Chondrocyte (in vitro differentiated cells): ENCODE measurements at regions not wholly inside any gene's neighbourhood (a gene's known extent, or its start where the extent isn't known, plus 50 kb on each side); places are given as distances from the start of the nearest gene placed in this dataset.
"Not testable (repeated sequence)": the region's sequence is repeated elsewhere in the genome, so short reads cannot be mapped to it uniquely, and the experiment has no call there.

Experiments used
- DNase-seq: peaks from one replicate; pipeline ENCODE4 v3.0.0; 2021; ENCODE audit warnings: mixed read lengths, low spot score
- H3K27ac Mint-ChIP-seq: one replicate; pipeline ENCODE4 v1.8.0; 2021; ENCODE audit warnings: mild to moderate bottlenecking, moderate library complexity, mixed read lengths; ENCODE audit not compliant: unreplicated experiment
- H3K27me3 Mint-ChIP-seq: 2 replicates; pipeline ENCODE4 v1.8.0; 2021; ENCODE audit warnings: low read depth, mixed read lengths
- H3K36me3 Mint-ChIP-seq: 2 replicates; pipeline ENCODE4 v1.8.0; 2021; ENCODE audit warnings: low read depth, mixed read lengths
- H3K4me1 Mint-ChIP-seq: 2 replicates; pipeline ENCODE4 v1.8.0; 2021; ENCODE audit warnings: low read depth, mild to moderate bottlenecking, mixed read lengths
- H3K4me3 Mint-ChIP-seq: one replicate; pipeline ENCODE4 v1.8.0; 2021; ENCODE audit warnings: mild to moderate bottlenecking, moderate library complexity, mixed read lengths; ENCODE audit not compliant: unreplicated experiment
- H3K9me3 Mint-ChIP-seq: 2 replicates; pipeline ENCODE4 v1.8.0; 2021; ENCODE audit warnings: low read depth, mixed read lengths
- CTCF ChIP-seq: fragments of 200-600 bp; sonication (generic); IDR thresholded peaks from 2 replicates; pipeline ENCODE4 v1.5.0; 2021; ENCODE audit warnings: antibody characterized with exemption, mild to moderate bottlenecking, moderate library complexity

- TF ChIP-seq CTCF: no peak
- H3K27me3 Mint-ChIP-seq: no peaks in the 10 kb centered on the region
- no peak for DNase-seq
- no peak overlapping the region for H3K4me3 Mint-ChIP-seq
- peaks cover 6% of the 10 kb centered on the region for H3K9me3 Mint-ChIP-seq
- H3K4me1 Mint-ChIP-seq: no peaks in the 10 kb centered on the region
- H3K27ac Mint-ChIP-seq: no peak overlapping the region
- no peaks in the 10 kb centered on the region for H3K36me3 Mint-ChIP-seq
Measured at GRCh38 chr2:14094592-14094991, 537.9 kb upstream of the LRATD1 start.

GRCh38 chr2:14099101-14099500 lies 533.4 kb upstream of the LRATD1 start:
- H3K9me3 Mint-ChIP-seq: peaks cover 17% of the 10 kb centered on the region
- DNase-seq, H3K4me1 Mint-ChIP-seq, H3K27me3 Mint-ChIP-seq, H3K36me3 Mint-ChIP-seq, H3K4me3 Mint-ChIP-seq, H3K27ac Mint-ChIP-seq: not testable (repeated sequence)

DNA sequence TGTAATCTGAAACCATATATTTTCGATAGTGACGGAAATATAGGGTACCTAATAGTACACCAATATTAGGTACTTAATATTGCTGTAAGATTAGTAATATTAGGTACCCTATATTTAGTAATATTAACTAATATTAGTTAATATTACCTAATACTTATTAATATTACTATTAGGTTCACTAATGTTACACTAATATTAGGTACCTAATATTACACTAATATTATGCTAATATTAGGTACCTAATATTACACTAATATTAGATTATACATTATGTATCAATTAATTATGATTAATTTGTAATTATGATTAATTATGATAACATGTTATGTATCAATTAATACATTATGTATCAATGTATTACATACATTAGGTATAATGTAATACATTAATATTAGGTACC lies 518.2 kb upstream of the LRATD1 start:
- no peaks in the 10 kb centered on the region for H3K36me3 Mint-ChIP-seq
- no peak for DNase-seq
- H3K9me3 Mint-ChIP-seq: no peaks in the 10 kb centered on the region
- H3K27ac Mint-ChIP-seq: no peak overlapping the region
- no peak overlapping the region for H3K4me3 Mint-ChIP-seq
- H3K27me3 Mint-ChIP-seq: peaks cover 5% of the 10 kb centered on the region
- H3K4me1 Mint-ChIP-seq: no peaks in the 10 kb centered on the region
- TF ChIP-seq CTCF: no peak

DNA sequence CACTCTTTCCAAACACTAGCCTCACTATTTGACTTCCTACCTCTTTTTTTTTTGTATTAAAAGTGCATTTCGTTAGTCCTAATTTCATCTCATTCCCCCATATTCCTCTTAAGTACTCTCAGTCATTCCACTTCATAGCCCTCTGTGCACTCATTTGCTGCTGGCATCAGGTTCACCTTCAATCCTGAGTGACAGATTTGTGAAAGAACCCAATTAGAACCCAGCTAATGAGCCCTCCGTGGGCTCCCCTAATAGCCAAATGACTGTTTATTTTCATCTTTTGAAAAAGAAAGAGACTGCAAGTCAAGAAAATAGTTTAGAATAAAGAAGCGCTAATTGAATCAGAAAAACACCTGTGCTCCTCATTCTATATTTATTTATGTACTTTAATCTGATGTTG lies 512.1 kb upstream of the LRATD1 start:
- no peaks in the 10 kb centered on the region for H3K4me1 Mint-ChIP-seq
- no peak for TF ChIP-seq CTCF
- H3K36me3 Mint-ChIP-seq: no peaks in the 10 kb centered on the region
- no peak overlapping the region for H3K4me3 Mint-ChIP-seq
- H3K9me3 Mint-ChIP-seq: no peaks in the 10 kb centered on the region
- no peaks in the 10 kb centered on the region for H3K27me3 Mint-ChIP-seq
- H3K27ac Mint-ChIP-seq: no peak overlapping the region
- DNase-seq: no peak

DNA sequence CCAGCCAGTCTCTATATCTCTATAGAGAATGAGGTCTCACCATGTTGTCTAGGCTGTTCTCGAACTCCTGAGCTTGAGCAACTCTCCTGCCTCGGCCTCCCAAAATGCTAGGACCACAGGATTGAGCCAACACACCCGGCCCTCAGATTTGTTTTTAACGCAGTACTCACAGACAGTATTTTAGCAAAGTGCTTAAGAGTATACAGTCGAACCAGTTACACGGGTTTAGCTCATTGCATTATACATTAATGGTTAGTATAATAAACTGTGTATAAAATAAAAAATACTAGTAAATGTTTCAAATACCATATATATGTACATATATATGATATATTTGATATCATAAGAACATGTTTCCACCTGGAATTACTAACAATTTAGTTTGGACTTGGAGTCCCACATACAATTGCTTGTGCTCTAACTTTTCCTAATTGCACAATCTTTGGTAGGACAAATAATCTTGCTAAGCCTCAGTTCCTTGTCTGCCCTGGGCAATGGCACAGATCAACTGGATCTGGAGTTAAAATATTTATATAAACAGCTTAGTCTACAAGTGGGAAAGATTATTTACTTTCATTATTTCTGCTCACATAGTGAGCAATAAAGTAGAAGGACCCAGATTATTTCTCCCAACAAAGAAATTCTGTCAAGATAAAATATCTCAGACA lies 508.9 kb upstream of the LRATD1 start:
- H3K27ac Mint-ChIP-seq: no peak overlapping the region
- peaks cover 2% of the 10 kb centered on the region for H3K27me3 Mint-ChIP-seq
- no peak for DNase-seq
- TF ChIP-seq CTCF: no peak
- H3K36me3 Mint-ChIP-seq: no peaks in the 10 kb centered on the region
- no peak overlapping the region for H3K4me3 Mint-ChIP-seq
- H3K4me1 Mint-ChIP-seq: no peaks in the 10 kb centered on the region
- H3K9me3 Mint-ChIP-seq: peaks cover 5% of the 10 kb centered on the region

- no peak for DNase-seq
- Mint-ChIP-seq H3K27me3 (peaks cover 2% of the 10 kb centered on the region), H3K9me3 (peaks cover 5% of the 10 kb centered on the region), H3K36me3 (no peaks in the 10 kb centered on the region), H3K4me1 (no peaks in the 10 kb centered on the region), H3K27ac (no peak overlapping the region), H3K4me3 (no peak overlapping the region)
- no peak for TF ChIP-seq CTCF
Measured at GRCh38 chr2:14125624-14126293, 506.8 kb upstream of the LRATD1 start.
